Upper lobe of right lung (tissue), 1 donor: ENCODE measurements at regions not wholly inside any gene's neighbourhood (a gene's known extent, or its start where the extent isn't known, plus 50 kb on each side); places are given as distances from the start of the nearest gene placed in this dataset.

Experiments used
- ATAC-seq: fragments of 200-7000 bp; cut with Tn5 transposase; one replicate; pipeline ENCODE4 v1.9.1; 2020; ENCODE audit warnings: mild to moderate bottlenecking, moderate library complexity
- DNase-seq: peaks from one replicate; pipeline ENCODE4 v3.0.0-alpha.2; 2020
- H3K27ac ChIP-seq: fragments of 200-600 bp; one replicate; pipeline ENCODE4 v1.8.0; 2022
- H3K27me3 ChIP-seq: fragments of 200-600 bp; one replicate; pipeline ENCODE4 v1.8.0; 2022; ENCODE audit warnings: mild to moderate bottlenecking
- H3K36me3 ChIP-seq: fragments of 200-600 bp; one replicate; pipeline ENCODE4 v1.8.0; 2022
- H3K4me1 ChIP-seq: fragments of 200-600 bp; one replicate; pipeline ENCODE4 v1.8.0; 2022
- H3K4me3 ChIP-seq: fragments of 200-600 bp; one replicate; pipeline ENCODE4 v1.8.0; 2022; ENCODE audit warnings: mild to moderate bottlenecking
- H3K9me3 ChIP-seq: fragments of 200-600 bp; one replicate; pipeline ENCODE4 v1.8.0; 2022
- intact Hi-C: fragments of 100-400 bp; cut with DNase I; formaldehyde crosslinking; loops from one replicate; pipeline ENCODE4 v1.11.0; 2022
- TF ChIP-seq, protein P1 (sequence below): fragments of 200-600 bp; IDR thresholded peaks from one replicate; pipeline ENCODE4 v1.8.0; 2022; ENCODE audit warnings: antibody characterized with exemption
- donor health status: DM: no; HTN: yes; CAD: no; lungs with severe emphysema.

DNA sequence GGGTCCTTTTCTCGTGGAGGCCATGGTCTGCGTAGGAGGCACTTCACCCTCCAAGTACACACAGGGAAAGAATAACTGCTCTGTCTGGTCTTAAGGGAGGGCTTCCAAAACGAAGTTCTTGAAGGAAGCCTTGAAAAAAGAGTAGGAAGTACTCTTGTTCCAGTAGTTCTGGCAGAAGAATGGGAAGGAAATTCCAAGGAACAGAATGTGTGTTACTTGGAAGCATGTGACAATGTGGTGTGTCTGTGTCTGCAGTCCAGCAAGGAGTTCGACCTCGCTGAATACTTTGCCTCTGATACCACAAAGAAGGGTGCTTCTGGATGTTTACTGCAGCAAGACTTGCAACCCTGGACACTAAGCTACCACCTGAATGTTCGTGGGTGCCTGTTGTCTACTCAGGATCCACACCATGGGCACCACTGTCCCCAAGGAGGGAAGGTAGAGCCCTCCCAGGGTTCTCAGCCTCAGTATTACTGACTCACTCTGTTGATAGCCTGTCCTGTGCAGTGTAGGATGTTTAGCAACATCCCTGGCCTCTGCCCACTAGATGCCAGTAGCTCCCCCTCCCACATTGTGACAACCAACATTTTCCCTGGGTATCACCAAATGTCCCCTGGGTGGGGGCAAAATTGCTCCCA, 471.6 kb upstream of the CDH4 start:
- ATAC-seq: no peak
- TF ChIP-seq, protein P1, sequence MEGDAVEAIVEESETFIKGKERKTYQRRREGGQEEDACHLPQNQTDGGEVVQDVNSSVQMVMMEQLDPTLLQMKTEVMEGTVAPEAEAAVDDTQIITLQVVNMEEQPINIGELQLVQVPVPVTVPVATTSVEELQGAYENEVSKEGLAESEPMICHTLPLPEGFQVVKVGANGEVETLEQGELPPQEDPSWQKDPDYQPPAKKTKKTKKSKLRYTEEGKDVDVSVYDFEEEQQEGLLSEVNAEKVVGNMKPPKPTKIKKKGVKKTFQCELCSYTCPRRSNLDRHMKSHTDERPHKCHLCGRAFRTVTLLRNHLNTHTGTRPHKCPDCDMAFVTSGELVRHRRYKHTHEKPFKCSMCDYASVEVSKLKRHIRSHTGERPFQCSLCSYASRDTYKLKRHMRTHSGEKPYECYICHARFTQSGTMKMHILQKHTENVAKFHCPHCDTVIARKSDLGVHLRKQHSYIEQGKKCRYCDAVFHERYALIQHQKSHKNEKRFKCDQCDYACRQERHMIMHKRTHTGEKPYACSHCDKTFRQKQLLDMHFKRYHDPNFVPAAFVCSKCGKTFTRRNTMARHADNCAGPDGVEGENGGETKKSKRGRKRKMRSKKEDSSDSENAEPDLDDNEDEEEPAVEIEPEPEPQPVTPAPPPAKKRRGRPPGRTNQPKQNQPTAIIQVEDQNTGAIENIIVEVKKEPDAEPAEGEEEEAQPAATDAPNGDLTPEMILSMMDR: no peak
- intact Hi-C loops: no loop called here

DNA sequence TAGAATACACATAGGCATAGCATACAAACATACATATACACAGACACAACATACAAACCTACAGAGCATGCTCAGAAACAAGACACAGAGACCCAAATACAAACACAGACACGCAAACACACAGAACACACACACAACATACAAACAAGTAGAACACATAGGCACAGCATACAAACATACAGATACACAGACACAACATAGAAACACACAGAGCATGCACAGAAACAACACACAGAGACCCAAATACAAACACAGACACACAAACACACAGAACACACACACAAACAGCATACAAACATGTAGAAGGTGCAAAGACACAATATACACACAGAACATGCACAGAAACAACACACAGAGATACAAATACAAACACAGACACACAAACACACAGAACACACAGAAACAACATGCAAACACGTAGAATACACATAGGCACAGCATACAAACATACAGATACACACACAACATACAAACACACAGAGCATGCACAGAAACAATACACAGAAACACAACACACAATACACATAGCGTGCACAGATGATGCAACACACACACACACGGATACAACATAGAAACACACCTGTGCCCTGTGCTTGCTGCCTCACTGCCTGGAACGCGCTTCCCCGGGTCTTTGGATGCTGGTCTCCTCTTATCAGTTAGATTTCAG, 469.0 kb upstream of the CDH4 start:
- Histone ChIP-seq H3K27me3 (no peaks in the 10 kb centered on the region), H3K9me3 (no peaks in the 10 kb centered on the region), H3K4me3 (no peak overlapping the region), H3K36me3 (no peaks in the 10 kb centered on the region), H3K4me1 (no peaks in the 10 kb centered on the region), H3K27ac (no peak overlapping the region)
- TF ChIP-seq, protein P1: no peak
- DNase-seq (no peak), ATAC-seq (no peak)
- intact Hi-C loops: no loop called here

More for the DNA sequence above, 471.6 kb upstream of the CDH4 start:
- H3K27me3 ChIP-seq: no peaks in the 10 kb centered on the region
- no peaks in the 10 kb centered on the region for H3K4me1 ChIP-seq
- DNase-seq: no peak
- H3K9me3 ChIP-seq: no peaks in the 10 kb centered on the region
- no peak overlapping the region for H3K27ac ChIP-seq
- H3K4me3 ChIP-seq: no peak overlapping the region
- no peaks in the 10 kb centered on the region for H3K36me3 ChIP-seq

DNA sequence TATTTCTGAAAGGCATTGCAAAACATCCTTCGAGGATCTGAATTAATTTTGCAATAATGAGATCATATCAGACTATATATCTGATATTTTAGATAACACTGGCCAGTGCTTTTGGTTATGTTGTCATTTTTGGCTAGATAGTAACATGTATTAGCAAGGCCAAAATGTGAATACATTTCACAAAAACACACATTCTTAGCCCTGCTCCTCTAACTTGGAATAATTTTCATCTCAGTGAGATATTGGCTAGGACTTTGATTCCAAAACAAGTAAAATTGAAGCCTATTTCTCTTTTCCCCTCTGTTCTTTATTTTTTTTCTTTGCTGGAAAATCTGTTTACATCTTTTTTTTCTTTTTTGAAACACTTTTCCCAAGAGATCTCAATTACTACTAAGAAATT, 466.8 kb upstream of the CDH4 start:
- DNase-seq: no peak
- H3K4me3 ChIP-seq: no peak overlapping the region
- intact Hi-C loops: no loop called here

DNA sequence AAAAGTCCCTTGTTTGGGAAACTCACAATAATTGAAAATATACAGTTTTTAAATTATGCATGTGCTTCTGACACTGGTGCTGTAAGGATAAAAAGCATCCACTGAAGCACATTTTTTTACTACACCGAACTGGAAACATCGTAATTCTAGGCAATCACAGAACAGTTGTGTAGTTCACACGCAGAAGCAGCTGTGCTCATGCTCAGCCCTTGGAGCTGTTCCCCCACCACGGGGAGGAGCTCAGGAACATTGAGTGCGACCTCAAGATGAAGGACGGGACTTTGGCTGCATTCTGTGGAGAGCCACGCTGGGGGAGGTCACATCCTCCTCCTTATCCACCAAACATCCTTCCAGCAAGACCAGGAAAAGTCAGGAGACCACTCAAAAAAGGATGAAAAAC, 466.3 kb upstream of the CDH4 start:
- intact Hi-C loops: no loop called here
- H3K27me3 ChIP-seq: no peaks in the 10 kb centered on the region
- no peaks in the 10 kb centered on the region for H3K9me3 ChIP-seq
- no peak overlapping the region for H3K4me3 ChIP-seq
- no peaks in the 10 kb centered on the region for H3K36me3 ChIP-seq
- ATAC-seq (no peak), DNase-seq (no peak)
- H3K4me1 ChIP-seq: no peaks in the 10 kb centered on the region
- H3K27ac ChIP-seq: no peak overlapping the region
- TF ChIP-seq, protein P1: no peak

More for the DNA sequence above, 466.8 kb upstream of the CDH4 start:
- Histone ChIP-seq H3K4me1 (no peaks in the 10 kb centered on the region), H3K9me3 (no peaks in the 10 kb centered on the region), H3K36me3 (no peaks in the 10 kb centered on the region), H3K27ac (no peak overlapping the region), H3K27me3 (no peaks in the 10 kb centered on the region)
- TF ChIP-seq, protein P1: no peak
- no peak for ATAC-seq

GRCh38 chr20:60786686-60787217, 465.3 kb upstream of the CDH4 start:
- Histone ChIP-seq H3K4me1 (no peaks in the 10 kb centered on the region), H3K4me3 (no peak overlapping the region), H3K9me3 (no peaks in the 10 kb centered on the region), H3K27me3 (no peaks in the 10 kb centered on the region), H3K36me3 (no peaks in the 10 kb centered on the region), H3K27ac (no peak overlapping the region)
- TF ChIP-seq, protein P1: no peak
- DNase-seq (no peak), ATAC-seq (no peak)
- intact Hi-C loops: no loop called here
